ENCODE measurements at regions not wholly inside any gene's neighbourhood (a gene's known extent, or its start where the extent isn't known, plus 50 kb on each side); places are given as distances from the start of the nearest gene placed in this dataset.
"Not testable (repeated sequence)": the region's sequence is repeated elsewhere in the genome, so short reads cannot be mapped to it uniquely, and the experiment has no call there.

GRCh38 chr17:36686123-36686669 is 84.8 kb downstream of the MRM1 start:
- WGBS, 2 donors, result 48 to 54% methylated on average over 15 of the region's 15 CpGs
- TF ChIP-seq CTCF (IDR thresholded peaks at IDR 0.05) (no peak), POLR2A (IDR thresholded peaks at IDR 0.05) (no peak)
- no peak for DNase-seq (ENCODE audit: low spot score in 2 of 2)
- H3K4me3 ChIP-seq (ENCODE audit: low read depth, poor library complexity, severe bottlenecking), result no peak overlapping the region
- intact Hi-C loops (cut with DNase I; ENCODE audit: low total_unique reads), result no loop called here

- intact Hi-C loops (cut with DNase I; ENCODE audit: low total_unique reads), result no loop called here
- DNase-seq (ENCODE audit: low spot score in 2 of 2), result no peak
- TF ChIP-seq CTCF (IDR thresholded peaks at IDR 0.05) (no peak), POLR2A (IDR thresholded peaks at IDR 0.05) (no peak)
- 38 to 46% methylated on average over 5 of the region's 5 CpGs for WGBS, 2 donors
- H3K4me3 ChIP-seq (ENCODE audit: low read depth, poor library complexity, severe bottlenecking), result no peak overlapping the region
These were observed 86.4 kb downstream of the MRM1 start for GRCh38 chr17:36687736-36688135.

- intact Hi-C loops (cut with DNase I; ENCODE audit: low total_unique reads), result no loop called here
- no peak overlapping the region for H3K4me3 ChIP-seq (ENCODE audit: low read depth, poor library complexity, severe bottlenecking)
- TF ChIP-seq CTCF (IDR thresholded peaks at IDR 0.05) (no peak), POLR2A (IDR thresholded peaks at IDR 0.05) (no peak)
- DNase-seq (ENCODE audit: low spot score in 2 of 2), result no peak
- WGBS, 2 donors, result 69 to 73% methylated on average over 15 of the region's 15 CpGs
These were observed 87.8 kb downstream of the MRM1 start for GRCh38 chr17:36689089-36689667.

- WGBS, 2 donors, result 78 to 82% methylated on average over 4 of the region's 4 CpGs
- intact Hi-C loops (cut with DNase I; ENCODE audit: low total_unique reads), result no loop called here
- TF ChIP-seq CTCF (IDR thresholded peaks at IDR 0.05) (no peak), POLR2A (IDR thresholded peaks at IDR 0.05) (no peak)
- no peak for DNase-seq (ENCODE audit: low spot score in 2 of 2)
- no peak overlapping the region for H3K4me3 ChIP-seq (ENCODE audit: low read depth, poor library complexity, severe bottlenecking)
These were observed 88.8 kb downstream of the MRM1 start for GRCh38 chr17:36690190-36690589.

- no peak for DNase-seq (ENCODE audit: low spot score in 2 of 2)
- no peak overlapping the region for H3K4me3 ChIP-seq (ENCODE audit: low read depth, poor library complexity, severe bottlenecking)
- TF ChIP-seq POLR2A (IDR thresholded peaks at IDR 0.05), result no peak
- no peak for TF ChIP-seq CTCF (IDR thresholded peaks at IDR 0.05)
- intact Hi-C loops (cut with DNase I; ENCODE audit: low total_unique reads), result no loop called here
- WGBS, 2 donors, result 39 to 63% methylated on average over 2 to 3 of the region's 3 CpGs
These were observed 90.2 kb downstream of the MRM1 start for GRCh38 chr17:36691606-36692005.

GRCh38 chr17:36695082-36695481 is 93.7 kb downstream of the MRM1 start:
- no peak overlapping the region for H3K4me3 ChIP-seq (ENCODE audit: low read depth, poor library complexity, severe bottlenecking)
- 44 to 49% methylated on average over 3 of the region's 3 CpGs for WGBS, 2 donors
- DNase-seq (ENCODE audit: low spot score in 2 of 2), result no peak
- intact Hi-C loops (cut with DNase I; ENCODE audit: low total_unique reads), result no loop called here
- TF ChIP-seq POLR2A (IDR thresholded peaks at IDR 0.05), result no peak
- TF ChIP-seq CTCF (IDR thresholded peaks at IDR 0.05), result no peak

GRCh38 chr17:36695710-36696109 is 94.3 kb downstream of the MRM1 start:
- intact Hi-C loops (cut with DNase I; ENCODE audit: low total_unique reads); DNase-seq (ENCODE audit: low spot score in 2 of 2); H3K4me3 ChIP-seq (ENCODE audit: low read depth, poor library complexity, severe bottlenecking): not testable (repeated sequence)
- 82 to 91% methylated on average over 6 of the region's 6 CpGs for WGBS, 2 donors
